NCI-H1694 (cell line): ENCODE measurements at regions not wholly inside any gene's neighbourhood (a gene's known extent, or its start where the extent isn't known, plus 50 kb on each side); places are given as distances from the start of the nearest gene placed in this dataset.

Experiments
- DNase-seq: peaks from one replicate; lab custom pipeline; 2025; lab: John Stamatoyannopoulos, UW

DNA sequence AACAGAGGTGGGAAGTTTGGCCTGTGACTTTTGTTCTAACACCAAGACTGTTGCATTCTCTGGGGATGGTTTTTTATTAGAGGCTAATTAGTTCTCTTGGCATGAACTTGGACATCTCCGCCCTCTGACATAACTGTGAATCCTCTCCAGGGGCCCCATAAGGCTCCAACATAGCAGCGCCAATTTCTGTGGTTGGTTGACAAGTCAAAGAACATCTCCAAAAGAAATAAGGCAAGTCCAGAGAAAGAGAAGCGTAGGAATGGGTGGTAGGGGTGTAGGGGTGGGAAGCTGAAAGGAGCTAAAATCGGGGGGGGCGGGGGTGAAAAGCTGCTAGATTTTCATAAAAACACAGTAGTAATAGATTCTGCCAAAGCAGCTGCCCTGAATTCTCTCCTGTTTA, 81.0 kb upstream of the DAB2 start:
- DNase-seq = no peak

DNA sequence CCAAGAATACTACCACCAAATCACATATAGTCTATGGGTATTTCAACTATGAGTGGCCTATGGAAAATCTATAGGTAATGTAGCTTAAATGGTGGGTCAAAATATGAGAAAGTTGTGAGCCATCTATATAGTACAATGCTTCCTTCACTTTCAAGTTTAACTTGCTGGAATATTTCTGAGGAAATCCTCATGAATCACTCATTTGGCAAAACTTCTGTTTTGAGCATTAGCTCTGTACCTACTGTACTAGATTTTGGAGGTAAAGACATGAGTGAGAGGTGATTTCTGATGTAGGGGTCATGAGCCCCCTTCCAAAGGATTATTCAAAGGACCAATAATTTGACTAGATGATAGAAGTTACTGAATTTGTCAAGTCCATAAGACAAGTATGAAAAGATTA, 80.6 kb upstream of the DAB2 start:
- no peak for DNase-seq

DNA sequence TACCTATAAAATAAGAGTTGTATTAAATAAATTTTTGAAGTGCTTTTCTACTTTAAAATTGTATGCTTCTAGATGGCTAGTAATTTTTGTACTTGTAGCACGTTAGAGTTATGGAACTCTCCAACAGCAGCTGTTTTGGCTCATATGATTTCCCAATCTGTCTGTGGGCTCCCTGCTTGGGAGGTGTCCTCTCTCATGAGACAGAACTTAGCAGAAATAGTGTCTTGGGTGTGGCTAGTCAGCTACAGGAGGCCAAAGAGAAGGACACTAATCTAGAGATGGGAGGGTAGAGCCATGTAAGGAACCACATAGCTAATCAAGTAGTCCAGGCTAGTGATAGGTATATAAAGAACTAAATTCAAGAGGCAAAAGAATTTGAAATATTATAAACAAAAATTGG, 78.4 kb upstream of the DAB2 start:
- DNase-seq = no peak

DNA sequence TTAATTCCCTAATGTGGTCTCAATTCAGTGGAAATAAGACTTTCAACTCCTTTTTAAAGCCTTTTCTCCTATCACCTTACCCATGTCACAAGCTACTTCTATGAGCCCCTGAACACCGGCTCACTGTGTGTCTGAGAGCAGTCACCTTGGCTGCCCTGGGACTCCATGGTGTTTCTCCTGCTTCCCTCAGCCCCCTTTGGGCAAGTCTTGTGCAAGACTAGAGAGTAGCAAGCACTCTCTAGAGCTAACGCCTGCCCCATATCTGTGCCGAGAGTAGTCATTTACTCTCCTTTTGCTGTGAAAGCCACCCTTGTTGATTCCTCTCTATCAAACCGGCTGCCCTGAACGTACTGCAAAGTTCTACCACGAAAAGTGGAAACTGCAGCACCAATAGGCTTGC, 77.9 kb upstream of the DAB2 start:
- DNase-seq = no peak

DNA sequence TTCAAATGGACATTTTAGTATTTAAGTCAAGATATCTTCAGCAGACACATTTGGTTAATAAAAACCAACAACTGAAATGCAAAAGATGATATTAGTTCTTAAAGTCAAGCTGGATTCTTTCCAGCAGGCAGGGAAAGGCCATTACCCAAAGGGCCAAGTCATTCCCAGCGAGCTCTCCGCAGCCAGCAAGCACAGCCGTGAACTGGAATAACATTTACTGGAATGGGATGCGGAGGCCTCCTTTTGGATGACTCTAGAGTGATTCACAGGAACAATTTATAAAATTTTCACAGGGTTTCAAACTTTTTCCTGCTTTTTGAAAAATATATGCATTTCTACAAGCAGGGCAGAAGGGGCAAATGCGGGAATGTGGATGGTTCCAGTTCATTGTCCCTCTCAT, 76.6 kb upstream of the DAB2 start:
- no peak for DNase-seq

DNA sequence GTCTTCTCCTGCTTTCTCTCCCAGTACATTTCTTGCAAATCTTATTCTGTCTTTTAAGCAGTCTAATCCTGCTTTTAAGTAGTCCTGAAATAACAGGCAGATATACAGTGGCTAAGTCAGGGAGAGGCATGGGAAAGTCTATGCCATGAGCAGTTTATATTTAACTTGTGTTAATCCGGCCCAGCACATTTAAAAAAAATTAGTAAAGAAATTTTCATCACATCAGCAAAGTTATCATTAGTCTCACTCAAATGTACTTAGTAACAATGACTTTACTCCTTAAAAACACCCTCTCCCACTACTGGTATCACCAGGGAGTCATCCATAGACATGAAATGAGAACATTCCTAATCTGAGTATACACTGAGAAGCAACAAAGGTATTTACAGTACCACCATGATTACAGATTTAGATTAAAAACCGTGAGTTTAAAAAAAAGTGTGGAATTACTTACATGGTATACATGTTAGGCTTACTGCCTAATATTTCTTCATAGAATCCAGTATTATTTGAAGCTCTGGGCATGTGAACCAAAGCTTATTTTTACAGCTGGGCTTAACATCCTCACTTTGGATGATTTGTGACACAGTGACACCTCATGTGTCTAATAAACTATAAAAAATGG, 75.9 kb upstream of the DAB2 start:
- no peak for DNase-seq

DNA sequence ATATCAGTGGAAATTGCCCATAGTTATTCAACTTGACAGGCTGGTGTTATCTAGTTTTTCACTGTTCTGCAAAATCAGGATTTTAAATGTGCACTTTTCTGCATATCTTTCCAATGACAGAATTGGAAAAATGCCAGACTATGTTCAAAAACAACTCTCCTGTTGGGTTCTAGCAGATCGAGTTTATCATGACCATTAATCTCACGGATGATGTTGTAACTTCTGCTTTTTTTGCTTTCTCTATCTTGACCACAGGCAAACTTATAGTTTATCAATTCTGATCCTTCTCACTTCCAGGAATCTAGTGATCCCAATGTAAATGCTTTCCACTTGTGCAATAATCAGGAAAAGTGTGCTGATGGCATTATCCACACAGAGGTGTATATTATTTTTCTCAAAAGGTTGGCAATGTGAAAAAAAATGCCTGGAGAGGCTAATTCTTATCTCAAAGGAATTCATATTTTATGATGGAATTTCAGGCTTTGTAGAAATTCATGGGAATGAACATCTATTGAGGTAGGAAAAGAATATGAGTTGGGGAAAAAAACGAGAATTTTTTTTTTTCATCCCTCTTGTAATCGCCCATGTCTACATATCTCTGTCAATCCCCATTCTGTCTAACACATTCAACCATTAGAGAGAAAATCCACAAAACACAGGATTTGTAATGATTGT, 73.6 kb upstream of the DAB2 start:
- DNase-seq = no peak

DNA sequence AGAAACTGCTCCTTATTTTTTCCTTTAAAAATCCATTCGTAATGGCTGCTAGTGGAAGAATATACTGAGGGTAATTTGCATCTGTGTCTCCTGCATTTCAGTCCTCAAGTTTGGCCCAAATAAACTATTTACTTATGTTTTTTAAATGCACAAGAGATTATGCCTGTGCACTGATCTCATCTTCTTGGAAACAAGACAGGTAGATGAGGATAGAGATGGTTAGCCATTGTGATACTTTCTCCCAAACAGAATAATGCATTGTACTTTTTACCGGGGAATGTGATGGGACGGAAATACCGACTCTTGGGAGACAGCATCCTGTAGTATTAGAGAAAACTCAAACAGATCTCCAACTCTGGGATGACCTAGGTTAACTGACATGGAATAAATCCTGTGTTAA, 72.5 kb upstream of the DAB2 start:
- DNase-seq = no peak

DNA sequence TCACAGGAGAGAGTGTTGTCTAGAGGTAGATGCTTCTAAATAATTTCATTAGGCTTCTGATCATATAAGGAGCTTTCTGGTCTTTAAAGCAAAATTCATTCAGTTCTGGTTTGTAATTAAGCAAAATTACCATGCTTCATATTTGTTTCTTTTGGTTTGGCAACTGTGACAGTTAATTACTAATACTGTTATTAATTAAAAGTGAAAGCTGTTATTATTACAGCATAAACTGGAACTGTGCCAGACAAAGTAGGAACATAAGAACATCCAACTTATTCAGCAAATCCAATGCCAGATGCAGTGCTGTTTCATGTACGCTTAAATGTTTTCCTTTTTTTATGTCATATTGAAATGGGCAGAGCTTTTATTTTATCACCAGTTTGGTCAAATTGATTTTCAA, 70.4 kb upstream of the DAB2 start:
- DNase-seq = no peak

DNA sequence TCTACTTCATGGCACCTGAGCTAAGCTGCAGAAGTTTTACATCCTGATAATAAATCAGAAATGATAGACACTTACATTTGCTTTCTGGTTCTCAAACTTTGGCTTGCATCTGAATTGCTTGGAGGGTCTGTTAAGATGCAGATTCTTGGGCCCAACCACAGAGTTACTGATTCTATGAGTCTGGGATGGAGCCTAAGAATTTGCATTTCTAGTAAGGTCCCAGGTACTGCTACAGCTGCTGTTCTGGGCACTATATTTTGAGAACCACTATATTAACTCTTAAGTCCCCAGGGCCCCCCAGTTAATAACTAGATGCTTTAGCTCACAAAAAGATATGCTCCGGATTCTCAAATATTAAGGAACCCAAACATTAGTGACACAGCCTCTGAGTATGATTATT, 69.8 kb upstream of the DAB2 start:
- no peak for DNase-seq

DNA sequence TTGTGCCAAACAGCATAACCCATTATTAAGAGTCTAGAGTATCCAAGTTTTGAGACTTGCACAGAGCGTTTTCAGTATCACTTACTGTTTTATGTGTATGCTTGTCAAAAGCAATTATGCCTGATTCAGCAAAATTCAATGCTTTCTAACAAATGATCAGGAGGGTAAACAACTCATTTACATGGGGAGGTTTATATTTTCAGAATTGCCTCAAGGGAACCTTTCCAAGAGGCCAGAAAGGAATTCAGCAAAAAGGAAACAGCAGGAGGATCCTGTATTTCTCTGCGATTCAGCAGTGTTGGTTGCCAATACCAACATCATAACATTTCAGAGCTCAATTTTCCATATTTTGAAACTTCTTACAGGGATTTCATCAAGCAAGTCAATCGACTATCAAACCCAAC, 69.3 kb upstream of the DAB2 start:
- DNase-seq = no peak

DNA sequence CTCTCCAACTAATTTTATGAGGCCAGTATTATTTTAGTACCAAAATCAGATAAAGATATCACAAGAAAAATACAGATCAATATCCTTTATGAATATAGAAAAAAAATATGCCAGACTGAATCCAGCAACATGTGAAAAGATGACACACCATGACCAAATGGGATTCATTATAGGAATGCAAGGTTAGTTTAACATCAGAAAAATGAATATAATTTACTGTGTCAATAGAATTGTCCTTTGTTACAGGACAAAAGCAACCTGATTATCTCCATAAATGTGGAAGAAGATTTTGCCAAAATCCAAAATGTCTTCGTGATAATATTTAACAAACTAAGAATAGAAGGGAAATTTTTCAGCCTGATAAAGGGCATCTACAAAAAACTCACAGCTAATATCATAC, 66.4 kb upstream of the DAB2 start:
- no peak for DNase-seq

DNA sequence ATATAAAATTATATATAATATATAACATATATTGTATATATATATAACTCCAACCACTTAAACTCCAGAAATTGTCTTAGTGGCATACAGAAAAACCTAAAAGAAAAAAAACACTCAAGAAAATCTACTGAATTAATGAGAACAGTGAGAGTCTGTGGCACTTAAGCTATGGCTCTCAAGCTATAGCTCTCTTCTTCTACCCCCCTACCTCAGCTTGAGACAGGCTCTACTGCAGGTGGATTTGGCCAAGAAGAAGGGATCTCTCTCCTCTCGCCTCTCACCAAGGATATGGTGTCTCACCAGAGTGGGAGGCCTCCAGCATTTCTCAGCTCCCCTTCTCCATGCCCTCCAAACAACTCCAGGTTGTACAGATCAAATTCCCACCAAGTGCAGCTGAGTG, 64.5 kb upstream of the DAB2 start:
- DNase-seq = no peak

DNA sequence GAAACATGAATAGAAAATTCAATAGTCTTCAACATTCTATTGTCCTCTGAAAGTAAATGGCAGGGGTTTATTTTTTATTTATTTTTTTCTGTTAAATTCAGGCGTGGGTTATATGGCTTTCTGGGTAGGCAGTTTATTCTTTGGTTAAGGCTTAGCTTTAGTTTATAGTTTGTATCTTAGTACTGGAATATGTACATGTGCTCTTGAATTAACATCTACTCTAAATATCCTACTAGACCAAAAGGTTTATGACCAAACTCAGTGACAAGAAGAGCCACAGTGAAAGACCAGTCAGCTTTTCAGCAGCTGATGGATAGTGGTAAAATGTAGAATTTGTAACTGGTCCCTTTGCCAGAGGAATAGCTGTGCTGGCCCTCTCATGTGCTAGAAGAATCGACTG, 62.0 kb upstream of the DAB2 start:
- no peak for DNase-seq

DNA sequence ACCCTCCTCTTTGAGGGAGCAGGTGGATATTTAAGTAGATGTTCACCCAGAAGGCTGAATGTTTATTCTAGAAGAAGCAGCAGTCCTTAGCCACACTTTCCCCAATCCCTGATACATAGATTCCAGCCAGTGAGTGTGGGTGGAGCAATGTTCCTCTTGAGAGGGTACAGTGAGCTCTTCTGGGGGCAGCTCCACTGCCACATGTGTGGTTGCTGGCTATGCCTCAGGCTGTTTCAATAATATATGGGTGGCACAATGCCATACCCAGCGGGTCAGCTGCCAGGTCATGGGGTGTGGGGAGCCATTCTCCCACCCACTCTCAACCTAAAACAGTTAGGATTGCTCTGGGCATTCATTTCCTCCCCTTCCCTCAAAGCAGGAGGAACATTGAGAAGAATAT, 61.6 kb upstream of the DAB2 start:
- DNase-seq = no peak

DNA sequence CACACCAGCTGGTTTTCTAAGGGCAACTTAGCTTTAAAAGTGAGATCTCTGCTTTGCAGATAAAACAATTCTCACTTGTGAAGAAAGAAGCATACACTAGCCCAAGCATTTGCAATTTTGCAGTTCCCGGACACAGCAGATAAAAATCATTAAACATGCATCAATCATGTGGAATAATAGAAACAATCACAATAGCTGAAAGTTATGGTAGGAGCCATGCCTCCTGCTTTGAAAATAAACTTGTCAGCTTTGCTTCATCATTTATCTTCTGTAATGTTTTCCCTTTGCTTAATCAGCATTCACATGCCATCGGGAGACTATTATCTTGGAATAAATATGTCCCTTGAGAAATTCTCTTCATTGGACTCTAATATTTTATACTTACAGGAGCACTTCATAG, 60.3 kb upstream of the DAB2 start:
- no peak for DNase-seq

DNA sequence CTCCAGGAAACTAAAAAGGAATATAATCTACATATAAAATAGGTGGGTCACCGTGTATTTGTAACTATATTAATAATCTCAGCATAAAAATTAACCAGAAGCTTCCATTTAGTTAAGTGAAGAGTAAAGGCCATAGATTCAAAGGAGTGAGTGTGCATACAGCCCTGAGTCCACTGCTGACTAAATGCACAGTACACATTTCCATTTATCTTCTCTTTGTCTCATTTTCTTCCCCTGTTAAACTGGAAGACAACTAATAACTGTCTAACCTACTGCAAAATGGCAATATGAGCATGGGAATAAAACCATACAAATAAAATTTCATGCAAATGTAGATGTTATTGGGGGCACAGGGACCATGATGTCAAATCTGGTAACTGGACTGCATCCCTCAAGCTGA, 59.9 kb upstream of the DAB2 start:
- DNase-seq = no peak

DNA sequence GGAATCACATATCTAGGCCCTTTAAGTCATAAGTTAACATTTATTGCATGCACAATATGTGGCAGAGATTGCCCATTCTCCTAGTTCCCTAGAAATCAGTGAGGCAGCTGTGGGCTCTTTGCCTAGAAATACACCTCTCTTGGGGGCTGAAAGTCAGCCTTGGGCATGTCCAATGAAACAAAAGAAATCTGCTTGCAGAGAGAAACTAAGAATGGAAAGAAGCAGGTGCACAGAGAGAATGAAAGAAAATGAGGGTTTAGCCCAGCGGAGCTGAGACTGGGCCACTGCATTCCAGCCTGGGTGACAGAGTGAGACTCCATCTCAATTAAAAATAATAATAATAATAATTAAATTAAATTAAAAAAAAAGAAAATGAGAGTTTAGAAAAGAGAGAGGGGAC, 57.3 kb upstream of the DAB2 start:
- DNase-seq = no peak

DNA sequence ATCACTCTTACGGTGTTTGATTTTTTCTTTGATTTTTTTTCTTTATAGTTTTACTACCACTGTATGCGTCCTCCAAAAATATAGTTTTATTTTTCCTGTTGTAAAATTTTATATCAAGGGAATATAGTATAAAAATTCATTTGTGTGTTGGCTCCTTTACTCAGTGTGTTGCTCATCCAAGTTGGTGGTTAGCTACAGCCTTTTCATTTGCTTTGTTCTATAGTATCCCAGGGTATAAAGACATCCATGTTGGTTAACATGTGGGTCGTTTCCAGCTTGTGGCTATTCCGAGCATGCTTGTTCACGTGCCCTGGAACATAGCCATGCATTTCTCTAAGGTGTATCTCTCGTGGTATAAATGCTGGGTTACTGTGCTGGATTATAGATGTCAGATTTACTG, 54.8 kb upstream of the DAB2 start:
- no peak for DNase-seq

DNA sequence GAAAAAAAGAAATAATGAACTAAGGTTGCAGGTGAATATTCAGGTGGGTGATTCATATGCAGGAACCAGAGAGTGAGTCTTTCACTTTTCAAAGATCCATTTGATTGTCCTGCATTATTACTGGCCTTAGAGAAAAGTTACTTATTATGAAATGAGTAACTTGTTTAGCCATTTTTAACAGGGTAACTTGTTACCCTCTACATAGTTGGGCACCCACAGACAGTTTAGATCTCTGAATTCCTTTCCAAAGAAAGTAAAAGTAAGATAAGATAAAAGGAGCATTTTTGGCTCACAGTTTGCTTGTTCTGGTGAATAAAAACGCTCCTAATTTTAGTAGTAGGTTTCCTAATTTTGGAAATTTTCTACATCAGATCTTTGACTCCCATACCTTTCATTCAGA, 54.1 kb upstream of the DAB2 start:
- DNase-seq = no peak

DNA sequence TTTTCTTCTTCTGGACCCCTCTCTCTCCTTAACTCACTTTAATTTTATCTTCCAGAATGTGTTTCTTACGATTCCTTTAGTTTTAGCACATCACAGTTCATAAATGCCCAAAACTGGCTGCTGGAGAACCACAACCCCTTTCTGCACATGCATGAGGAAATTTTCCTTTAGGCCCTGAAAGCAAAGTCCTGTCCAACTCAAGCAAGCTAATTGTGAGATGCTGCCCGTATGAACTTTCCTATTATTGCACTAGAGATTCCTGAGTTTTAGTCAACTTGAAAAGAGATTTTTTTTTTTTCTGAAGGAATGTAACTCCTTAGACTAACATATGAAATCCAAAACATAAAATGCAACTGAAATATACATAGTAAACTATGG, 52.1 kb upstream of the DAB2 start:
- no peak for DNase-seq

DNA sequence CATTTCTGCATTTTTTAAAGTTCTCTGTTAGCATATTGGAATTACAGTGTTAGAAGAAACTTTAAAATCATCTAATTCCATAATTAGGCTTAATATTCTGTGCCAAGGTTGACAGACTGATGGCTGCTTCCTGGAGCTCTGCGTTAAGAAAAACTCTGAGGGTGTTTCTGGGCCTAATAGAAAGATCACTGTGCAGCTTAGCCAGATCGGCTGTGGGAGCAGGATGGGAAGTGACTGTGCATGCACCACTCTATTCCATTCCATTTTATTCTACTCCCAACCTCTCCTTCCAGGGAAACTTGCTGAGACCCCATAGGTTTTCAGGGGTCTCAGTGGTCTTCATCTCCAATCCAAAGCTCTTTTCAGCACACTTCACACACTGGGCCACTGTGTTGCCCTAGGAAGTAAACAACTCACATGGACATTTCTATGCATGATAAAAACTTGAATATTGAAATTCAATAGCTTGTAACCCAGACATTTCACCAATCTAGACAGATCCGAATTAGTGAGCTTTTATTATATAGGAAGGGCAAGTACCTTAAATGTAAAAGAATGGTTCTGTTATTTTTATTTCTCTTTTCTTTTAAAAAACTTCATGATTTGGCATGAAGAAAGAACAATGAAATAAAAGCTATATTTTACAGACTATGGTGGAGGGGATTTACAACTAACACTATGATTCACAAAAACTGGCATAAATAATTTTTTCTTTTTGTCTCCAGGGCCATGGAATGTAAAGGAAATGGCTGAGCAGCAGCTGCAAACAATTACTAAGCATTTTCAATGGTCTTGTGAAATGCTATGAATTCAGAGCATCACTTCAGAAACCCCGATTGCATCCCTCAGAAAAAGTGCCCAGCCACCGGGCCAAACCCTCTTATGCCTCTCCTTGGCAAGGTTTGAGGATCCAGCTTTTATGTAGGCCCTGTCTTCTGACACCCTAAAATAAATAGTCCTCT, 51.4 kb upstream of the DAB2 start:
- DNase-seq = no peak

DNA sequence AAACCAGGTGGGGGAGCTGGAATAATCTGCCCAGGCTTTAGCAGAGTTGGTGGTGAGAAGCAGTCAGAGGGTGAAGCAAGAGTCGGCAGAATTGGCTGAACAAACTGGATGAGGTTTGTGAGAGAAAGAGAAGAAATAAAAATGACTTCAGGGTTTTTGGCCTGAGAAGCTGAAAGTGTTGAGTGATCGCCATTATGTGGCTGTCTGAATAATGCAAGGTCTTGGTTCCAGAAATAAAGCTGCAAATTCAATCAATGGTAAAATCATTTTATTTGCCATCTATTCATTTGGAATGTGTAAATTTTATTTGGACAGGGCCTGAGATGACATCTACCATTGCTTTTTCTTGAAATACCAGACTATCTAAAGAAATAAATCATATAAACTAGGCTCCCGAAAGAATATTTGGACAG, 50.4 kb upstream of the DAB2 start:
- DNase-seq = no peak
